ENCODE measurements at regions not wholly inside any gene's neighbourhood (a gene's known extent, or its start where the extent isn't known, plus 50 kb on each side); places are given as distances from the start of the nearest gene placed in this dataset.

DNA sequence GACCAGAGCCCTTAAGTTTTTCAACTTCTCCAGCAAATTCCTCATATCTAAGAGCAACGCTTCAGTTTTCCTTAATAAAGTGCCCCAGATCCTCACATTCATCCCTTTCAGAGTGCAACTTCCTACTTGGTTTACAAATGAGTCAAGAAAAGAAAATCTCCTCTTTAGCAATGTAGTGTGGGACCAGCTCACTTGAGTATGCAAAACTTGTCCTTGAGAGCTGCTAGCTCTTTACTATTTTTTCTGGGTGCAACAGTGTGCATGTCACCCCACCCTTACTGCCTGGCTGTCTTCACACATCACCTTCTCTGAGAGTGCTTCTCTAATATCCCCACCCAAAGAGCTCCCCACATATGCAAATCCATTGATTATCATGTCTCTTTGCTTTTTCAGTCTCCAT lies 203.1 kb upstream of the CAMK1G start:
- DNase-seq = no peak
- no peaks in the 10 kb centered on the region for H3K27me3 ChIP-seq (ENCODE audit: control insufficient read depth, insufficient read depth, low read length)
- TF ChIP-seq, protein P1, sequence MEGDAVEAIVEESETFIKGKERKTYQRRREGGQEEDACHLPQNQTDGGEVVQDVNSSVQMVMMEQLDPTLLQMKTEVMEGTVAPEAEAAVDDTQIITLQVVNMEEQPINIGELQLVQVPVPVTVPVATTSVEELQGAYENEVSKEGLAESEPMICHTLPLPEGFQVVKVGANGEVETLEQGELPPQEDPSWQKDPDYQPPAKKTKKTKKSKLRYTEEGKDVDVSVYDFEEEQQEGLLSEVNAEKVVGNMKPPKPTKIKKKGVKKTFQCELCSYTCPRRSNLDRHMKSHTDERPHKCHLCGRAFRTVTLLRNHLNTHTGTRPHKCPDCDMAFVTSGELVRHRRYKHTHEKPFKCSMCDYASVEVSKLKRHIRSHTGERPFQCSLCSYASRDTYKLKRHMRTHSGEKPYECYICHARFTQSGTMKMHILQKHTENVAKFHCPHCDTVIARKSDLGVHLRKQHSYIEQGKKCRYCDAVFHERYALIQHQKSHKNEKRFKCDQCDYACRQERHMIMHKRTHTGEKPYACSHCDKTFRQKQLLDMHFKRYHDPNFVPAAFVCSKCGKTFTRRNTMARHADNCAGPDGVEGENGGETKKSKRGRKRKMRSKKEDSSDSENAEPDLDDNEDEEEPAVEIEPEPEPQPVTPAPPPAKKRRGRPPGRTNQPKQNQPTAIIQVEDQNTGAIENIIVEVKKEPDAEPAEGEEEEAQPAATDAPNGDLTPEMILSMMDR (IDR thresholded peaks at IDR 0.05; ENCODE audit: borderline replicate concordance, extremely low read depth, insufficient read depth) = no peak
- H3K9ac ChIP-seq (ENCODE audit: low read length in 3 of 3) = no peak overlapping the region
- FAIRE-seq = no peak
- intact Hi-C loops (cut with DNase I) = no loop called here
- H3K27ac ChIP-seq (ENCODE audit: low read depth in 2 of 2, low read length in 2 of 2) = no peak overlapping the region
- no peaks in the 10 kb centered on the region for H3K4me1 ChIP-seq (ENCODE audit: control insufficient read depth in 2 of 3, insufficient read depth in 2 of 3, low read depth in 1 of 3, low read length in 3 of 3)
- no peak overlapping the region for H3K4me3 ChIP-seq (ENCODE audit: low read length in 3 of 3)
- no peaks in the 10 kb centered on the region for H3K36me3 ChIP-seq (ENCODE audit: control insufficient read depth in 2 of 3, insufficient read depth in 3 of 3, low read length in 3 of 3)
- no peaks in the 10 kb centered on the region for H3K9me3 ChIP-seq (ENCODE audit: control insufficient read depth in 2 of 3, insufficient read depth in 1 of 3, low read length in 3 of 3)

DNA sequence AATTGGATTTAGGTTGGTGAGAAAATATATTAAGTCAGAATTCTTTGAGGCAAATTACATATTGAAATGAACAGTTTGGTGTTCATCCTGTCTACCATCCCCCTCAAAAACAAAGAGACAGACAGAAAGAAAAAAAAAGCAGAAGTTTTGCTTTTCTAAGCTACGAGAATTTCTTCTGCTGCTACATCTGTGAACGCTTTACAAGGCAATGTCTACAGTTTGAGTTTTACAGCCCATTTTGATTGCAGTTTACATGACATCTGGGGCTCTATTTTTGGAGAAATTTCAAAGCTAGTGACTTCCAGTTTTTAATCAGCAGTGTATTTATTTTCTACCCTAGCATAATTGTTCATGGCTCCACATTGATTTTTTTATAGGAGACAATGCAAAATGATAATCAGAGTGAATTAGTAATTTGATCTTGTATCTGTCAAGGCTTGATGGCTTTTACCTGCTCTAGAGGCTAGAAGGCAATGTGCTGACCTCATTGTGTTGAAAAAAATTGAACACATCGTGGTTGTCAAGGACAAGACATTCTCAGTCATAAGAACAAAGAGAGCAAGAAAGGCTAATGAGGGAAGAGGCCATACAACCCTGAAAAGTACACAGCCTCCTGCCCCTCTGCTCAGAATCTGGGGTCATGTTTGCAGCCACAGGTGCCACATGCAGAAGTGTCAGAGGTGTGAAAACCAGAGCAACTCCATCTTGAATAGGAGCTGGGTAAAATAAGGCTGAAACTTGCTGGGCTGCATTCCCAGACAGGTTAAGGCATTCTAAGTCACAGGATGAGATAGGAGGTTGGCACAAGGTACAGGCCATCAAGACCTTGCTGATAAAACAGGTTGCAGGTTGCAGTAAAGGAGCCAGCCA lies 201.0 kb upstream of the CAMK1G start:
- no peaks in the 10 kb centered on the region for H3K27me3 ChIP-seq (ENCODE audit: control insufficient read depth, insufficient read depth, low read length)
- TF ChIP-seq, protein P1 (IDR thresholded peaks at IDR 0.05; ENCODE audit: borderline replicate concordance, extremely low read depth, insufficient read depth) = no peak
- FAIRE-seq (no peak), DNase-seq (peak in 1 of 5 donors; percentile 14)
- no peak overlapping the region for H3K27ac ChIP-seq (ENCODE audit: low read depth in 2 of 2, low read length in 2 of 2)
- no peak overlapping the region for H3K4me3 ChIP-seq (ENCODE audit: low read length in 3 of 3)
- H3K36me3 ChIP-seq (ENCODE audit: control insufficient read depth in 2 of 3, insufficient read depth in 3 of 3, low read length in 3 of 3) = no peaks in the 10 kb centered on the region
- intact Hi-C loops (cut with DNase I) = no loop called here
- H3K4me1 ChIP-seq (ENCODE audit: control insufficient read depth in 2 of 3, insufficient read depth in 2 of 3, low read depth in 1 of 3, low read length in 3 of 3) = no peaks in the 10 kb centered on the region
- H3K9me3 ChIP-seq (ENCODE audit: control insufficient read depth in 2 of 3, insufficient read depth in 1 of 3, low read length in 3 of 3) = no peaks in the 10 kb centered on the region
- no peak overlapping the region for H3K9ac ChIP-seq (ENCODE audit: low read length in 3 of 3)

DNA sequence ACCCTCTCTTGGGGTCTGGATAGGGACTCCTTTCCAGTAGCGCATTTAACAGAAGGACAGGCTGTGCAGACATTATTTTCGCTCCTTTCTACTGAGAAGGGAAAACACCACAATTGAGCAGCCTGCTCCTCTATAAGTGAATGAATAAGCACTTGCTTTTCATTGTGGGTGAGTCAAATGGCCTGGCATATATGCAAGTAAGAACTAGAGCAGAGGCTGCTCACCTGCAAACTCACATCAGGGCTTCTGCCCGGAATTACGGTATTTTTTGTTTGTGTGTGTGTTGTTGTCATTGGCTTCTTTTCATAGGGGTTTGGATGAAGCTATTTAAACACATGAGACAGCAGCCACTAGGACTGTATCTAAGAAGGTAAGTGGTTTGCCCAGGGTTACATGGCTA lies 200.1 kb upstream of the CAMK1G start:
- no peak overlapping the region for H3K27ac ChIP-seq (ENCODE audit: low read depth in 2 of 2, low read length in 2 of 2)
- H3K9ac ChIP-seq (ENCODE audit: low read length in 3 of 3) = no peak overlapping the region
- H3K36me3 ChIP-seq (ENCODE audit: control insufficient read depth in 2 of 3, insufficient read depth in 3 of 3, low read length in 3 of 3) = no peaks in the 10 kb centered on the region
- intact Hi-C loops (cut with DNase I) = no loop called here
- H3K4me3 ChIP-seq (ENCODE audit: low read length in 3 of 3) = no peak overlapping the region
- FAIRE-seq (no peak), DNase-seq (no peak)
- H3K9me3 ChIP-seq (ENCODE audit: control insufficient read depth in 2 of 3, insufficient read depth in 1 of 3, low read length in 3 of 3) = no peaks in the 10 kb centered on the region
- no peaks in the 10 kb centered on the region for H3K4me1 ChIP-seq (ENCODE audit: control insufficient read depth in 2 of 3, insufficient read depth in 2 of 3, low read depth in 1 of 3, low read length in 3 of 3)
- H3K27me3 ChIP-seq (ENCODE audit: control insufficient read depth, insufficient read depth, low read length) = no peaks in the 10 kb centered on the region
- TF ChIP-seq, protein P1 (IDR thresholded peaks at IDR 0.05; ENCODE audit: borderline replicate concordance, extremely low read depth, insufficient read depth) = no peak
